ENCODE measurements at regions not wholly inside any gene's neighbourhood (a gene's known extent, or its start where the extent isn't known, plus 50 kb on each side); places are given as distances from the start of the nearest gene placed in this dataset.
"Not testable (repeated sequence)": the region's sequence is repeated elsewhere in the genome, so short reads cannot be mapped to it uniquely, and the experiment has no call there.

- Histone ChIP-seq H3K36me3 (no peaks in the 10 kb centered on the region), H3K9me3 (peaks cover 0 to 9% (median 0%) of the 10 kb centered on the region in 12 donors), H3K27ac (no peak overlapping the region), H3K27me3 (no peaks in the 10 kb centered on the region), H3K4me3 (no peak overlapping the region), H3K4me1 (no peaks in the 10 kb centered on the region)
- WGBS, 4 donors, result 79 to 83% (median 79%) methylated on average over 1 of the region's 1 CpG
- TF ChIP-seq POLR2A (IDR thresholded peaks at IDR 0.05), result no peak
- TF ChIP-seq, protein P1, sequence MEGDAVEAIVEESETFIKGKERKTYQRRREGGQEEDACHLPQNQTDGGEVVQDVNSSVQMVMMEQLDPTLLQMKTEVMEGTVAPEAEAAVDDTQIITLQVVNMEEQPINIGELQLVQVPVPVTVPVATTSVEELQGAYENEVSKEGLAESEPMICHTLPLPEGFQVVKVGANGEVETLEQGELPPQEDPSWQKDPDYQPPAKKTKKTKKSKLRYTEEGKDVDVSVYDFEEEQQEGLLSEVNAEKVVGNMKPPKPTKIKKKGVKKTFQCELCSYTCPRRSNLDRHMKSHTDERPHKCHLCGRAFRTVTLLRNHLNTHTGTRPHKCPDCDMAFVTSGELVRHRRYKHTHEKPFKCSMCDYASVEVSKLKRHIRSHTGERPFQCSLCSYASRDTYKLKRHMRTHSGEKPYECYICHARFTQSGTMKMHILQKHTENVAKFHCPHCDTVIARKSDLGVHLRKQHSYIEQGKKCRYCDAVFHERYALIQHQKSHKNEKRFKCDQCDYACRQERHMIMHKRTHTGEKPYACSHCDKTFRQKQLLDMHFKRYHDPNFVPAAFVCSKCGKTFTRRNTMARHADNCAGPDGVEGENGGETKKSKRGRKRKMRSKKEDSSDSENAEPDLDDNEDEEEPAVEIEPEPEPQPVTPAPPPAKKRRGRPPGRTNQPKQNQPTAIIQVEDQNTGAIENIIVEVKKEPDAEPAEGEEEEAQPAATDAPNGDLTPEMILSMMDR (IDR thresholded peaks at IDR 0.05), result no peak
- no peak for DNase-seq
- intact Hi-C loops (cut with DNase I), result no loop called here
- ATAC-seq, result no peak
Measured at GRCh38 chr2:13413989-13414388, 697.3 kb downstream of the TRIB2 start.

DNA sequence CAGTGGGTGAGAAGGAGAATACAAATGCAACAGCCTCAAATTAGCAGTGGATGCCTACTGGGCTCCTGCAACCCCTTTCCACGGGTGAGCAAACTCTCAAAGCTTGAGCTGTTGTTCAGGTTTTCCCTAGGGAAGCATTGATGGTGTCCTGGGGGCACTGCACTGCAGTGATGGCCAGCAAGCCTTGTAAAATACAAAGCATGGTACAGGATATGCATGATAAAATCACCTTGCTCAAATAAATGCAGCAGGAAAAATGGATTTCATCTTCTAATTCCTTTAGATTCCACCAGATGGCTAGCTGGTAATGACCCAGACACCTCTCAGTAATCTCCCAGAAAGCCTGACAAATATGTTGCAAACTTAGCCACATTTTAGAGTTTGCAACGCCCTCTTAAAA, 698.2 kb downstream of the TRIB2 start:
- Histone ChIP-seq H3K27me3 (no peaks in the 10 kb centered on the region), H3K27ac (no peak overlapping the region), H3K4me1 (no peaks in the 10 kb centered on the region), H3K9me3 (peaks cover 0 to 9% (median 0%) of the 10 kb centered on the region in 12 donors), H3K4me3 (no peak overlapping the region), H3K36me3 (no peaks in the 10 kb centered on the region)
- WGBS, 4 donors, result 16 to 42% (median 27%) methylated on average over 2 of the region's 2 CpGs
- no peak for ATAC-seq
- no peak for DNase-seq
- no peak for TF ChIP-seq POLR2A (IDR thresholded peaks at IDR 0.05)
- TF ChIP-seq, protein P1 (IDR thresholded peaks at IDR 0.05), result no peak
- intact Hi-C loops (cut with DNase I), result no loop called here

- WGBS, 4 donors, result 87 to 91% (median 90%) methylated on average over 7 of the region's 7 CpGs
- DNase-seq, result no peak
- ATAC-seq, result no peak
- Histone ChIP-seq H3K36me3 (no peaks in the 10 kb centered on the region), H3K4me3 (no peak overlapping the region), H3K9me3 (no peaks in the 10 kb centered on the region), H3K4me1 (no peaks in the 10 kb centered on the region), H3K27me3 (no peaks in the 10 kb centered on the region), H3K27ac (no peak overlapping the region)
- TF ChIP-seq, protein P1 (IDR thresholded peaks at IDR 0.05), result no peak
- no peak for TF ChIP-seq POLR2A (IDR thresholded peaks at IDR 0.05)
- intact Hi-C loops (cut with DNase I), result no loop called here
Measured at GRCh38 chr2:13433954-13434353, 717.2 kb downstream of the TRIB2 start.

- H3K27me3 ChIP-seq; H3K9me3 ChIP-seq; DNase-seq; intact Hi-C loops (cut with DNase I); ATAC-seq; H3K36me3 ChIP-seq; H3K4me1 ChIP-seq; H3K27ac ChIP-seq; H3K4me3 ChIP-seq: not testable (repeated sequence)
- 40 to 44% (median 42%) methylated on average over 4 of the region's 4 CpGs for WGBS, 4 donors
Measured at GRCh38 chr2:13443554-13444261, 727.0 kb downstream of the TRIB2 start.

DNA sequence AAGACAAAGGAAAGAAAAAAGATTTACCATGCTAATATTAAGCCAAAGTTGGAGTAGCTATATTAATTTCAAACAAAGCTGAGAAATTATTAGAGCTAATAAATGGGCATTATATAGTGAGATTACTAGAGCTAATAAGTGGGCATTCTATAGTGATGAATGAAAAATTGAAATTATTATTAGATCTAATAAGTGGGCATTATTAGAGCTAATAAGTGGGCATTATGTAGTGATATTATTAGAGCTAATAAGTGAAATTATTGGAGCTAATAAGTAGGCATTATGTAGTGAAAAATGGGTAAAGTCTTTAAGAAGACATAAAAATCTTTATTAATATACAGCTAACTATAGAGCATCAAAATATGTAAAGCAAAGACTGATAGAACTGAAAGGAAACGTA, 745.7 kb downstream of the TRIB2 start:
- Histone ChIP-seq H3K27ac (no peak overlapping the region), H3K9me3 (no peaks in the 10 kb centered on the region), H3K27me3 (no peaks in the 10 kb centered on the region), H3K4me1 (no peaks in the 10 kb centered on the region), H3K36me3 (no peaks in the 10 kb centered on the region), H3K4me3 (no peak overlapping the region)
- TF ChIP-seq, protein P1 (IDR thresholded peaks at IDR 0.05), result no peak
- no peak for TF ChIP-seq POLR2A (IDR thresholded peaks at IDR 0.05)
- intact Hi-C loops (cut with DNase I), result no loop called here
- 42 to 58% (median 54%) methylated on average over 1 of the region's 1 CpG for WGBS, 4 donors
- ATAC-seq, result no peak
- DNase-seq, result no peak

Measured in heart left ventricle (tissue), 16 donors.